DMS53 treated with DMSO at 0.1 percent for 48 hours (cell line): ENCODE measurements at regions not wholly inside any gene's neighbourhood (a gene's known extent, or its start where the extent isn't known, plus 50 kb on each side); places are given as distances from the start of the nearest gene placed in this dataset.

Source experiments
- DNase-seq: peaks from one replicate; lab custom pipeline; 2025; ENCODE audit not compliant: unreplicated experiment; lab: John Stamatoyannopoulos, UW

GRCh38 chr13:21956666-21957065 lies 285.8 kb downstream of the FGF9 start:
- no peak for DNase-seq

GRCh38 chr13:21957833-21958232 lies 287.0 kb downstream of the FGF9 start:
- no peak for DNase-seq

GRCh38 chr13:21960108-21960507 lies 289.2 kb downstream of the FGF9 start:
- DNase-seq = no peak

- no peak for DNase-seq
These were observed 293.8 kb downstream of the FGF9 start for GRCh38 chr13:21964686-21965085.

- no peak for DNase-seq
These were observed 294.2 kb downstream of the FGF9 start for GRCh38 chr13:21965095-21965494.

- no peak for DNase-seq
These were observed 295.1 kb downstream of the FGF9 start for GRCh38 chr13:21966014-21966413.

- DNase-seq = no peak
These were observed 297.0 kb downstream of the FGF9 start for GRCh38 chr13:21967871-21968270.

GRCh38 chr13:21970172-21970571 lies 299.3 kb downstream of the FGF9 start:
- no peak for DNase-seq

- DNase-seq = no peak
These were observed 300.0 kb downstream of the FGF9 start for GRCh38 chr13:21970918-21971317.

GRCh38 chr13:21971662-21972621 lies 301.1 kb downstream of the FGF9 start:
- DNase-seq = no peak

- no peak for DNase-seq
These were observed 302.7 kb downstream of the FGF9 start for GRCh38 chr13:21973437-21974125.

GRCh38 chr13:21974741-21975140 lies 303.9 kb downstream of the FGF9 start:
- no peak for DNase-seq

- no peak for DNase-seq
These were observed 305.3 kb downstream of the FGF9 start for GRCh38 chr13:21976159-21976558.

GRCh38 chr13:21979161-21979806 lies 308.4 kb downstream of the FGF9 start:
- peak; percentile 13 for DNase-seq

- DNase-seq = no peak
These were observed 309.2 kb downstream of the FGF9 start for GRCh38 chr13:21980049-21980448.

- DNase-seq = no peak
These were observed 313.3 kb downstream of the FGF9 start for GRCh38 chr13:21984156-21984555.

GRCh38 chr13:21986602-21987001 lies 315.7 kb downstream of the FGF9 start:
- no peak for DNase-seq

GRCh38 chr13:21987793-21988192 lies 316.9 kb downstream of the FGF9 start:
- no peak for DNase-seq

GRCh38 chr13:21988624-21989023 lies 317.8 kb downstream of the FGF9 start:
- no peak for DNase-seq

GRCh38 chr13:21996049-21996448 lies 325.2 kb downstream of the FGF9 start:
- no peak for DNase-seq

GRCh38 chr13:21997726-21998125 lies 326.9 kb downstream of the FGF9 start:
- no peak for DNase-seq
